Activated B cell treated with CpG ODN at 0.5 μM for 24 hours (primary cell): ENCODE measurements at regions not wholly inside any gene's neighbourhood (a gene's known extent, or its start where the extent isn't known, plus 50 kb on each side); places are given as distances from the start of the nearest gene placed in this dataset.

Experiments
- ATAC-seq: fragments of 200-7000 bp; cut with Tn5 transposase; one replicate; pipeline ENCODE4 v1.10.0; 2021; ENCODE audit warnings: low read depth, mild to moderate bottlenecking, moderate library complexity
- CTCF ChIA-PET: fragments of 350-600 bp; sonication (Branson Sonifier 250); formaldehyde crosslinking; loops from one replicate; lab custom pipeline; 2021; ENCODE audit warnings: antibody characterized with exemption; lab: Charles Lee
- POLR2A ChIA-PET: fragments of 350-600 bp; sonication (Branson Sonifier 250); formaldehyde crosslinking; loops from one replicate; lab custom pipeline; 2021; ENCODE audit warnings: antibody characterized with exemption; lab: Charles Lee
- DNase-seq: peaks from one replicate; pipeline ENCODE4 v3.0.0; 2022
- H3K27ac Mint-ChIP-seq: one replicate; pipeline ENCODE4 v1.8.0; 2020; ENCODE audit warnings: mixed read lengths
- H3K27me3 Mint-ChIP-seq: one replicate; pipeline ENCODE4 v1.8.0; 2021; ENCODE audit warnings: mixed read lengths
- H3K36me3 Mint-ChIP-seq: one replicate; pipeline ENCODE4 v1.8.0; 2021; ENCODE audit warnings: low read depth, mixed read lengths
- H3K4me1 Mint-ChIP-seq: one replicate; pipeline ENCODE4 v1.8.0; 2021; ENCODE audit warnings: mixed read lengths
- H3K4me3 Mint-ChIP-seq: one replicate; pipeline ENCODE4 v1.8.0; 2020; ENCODE audit warnings: mild to moderate bottlenecking, mixed read lengths
- H3K9me3 Mint-ChIP-seq: one replicate; pipeline ENCODE4 v1.8.0; 2020; ENCODE audit warnings: mixed read lengths
- CTCF ChIP-seq: fragments of 200-600 bp; IDR thresholded peaks from one replicate; pipeline ENCODE4 v1.8.0; 2022; ENCODE audit warnings: antibody characterized with exemption, mild to moderate bottlenecking
- intact Hi-C: fragments of 100-400 bp; cut with micrococcal nuclease; formaldehyde crosslinking; loops from one replicate; pipeline ENCODE4 v1.15.1; 2024

GRCh38 chr5:62920856-62921255 lies 342.2 kb downstream of the LRRC70 start:
- no peaks in the 10 kb centered on the region for H3K9me3 Mint-ChIP-seq
- no peak overlapping the region for H3K27ac Mint-ChIP-seq
- no peaks in the 10 kb centered on the region for H3K27me3 Mint-ChIP-seq
- DNase-seq (no peak), ATAC-seq (no peak)
- ChIA-PET CTCF (no interaction called here), POLR2A (no interaction called here)
- no peak for TF ChIP-seq CTCF
- intact Hi-C loops, result no loop called here
- no peak overlapping the region for H3K4me3 Mint-ChIP-seq
- no peaks in the 10 kb centered on the region for H3K36me3 Mint-ChIP-seq
- H3K4me1 Mint-ChIP-seq, result no peaks in the 10 kb centered on the region

- H3K4me3 Mint-ChIP-seq, result no peak overlapping the region
- no peaks in the 10 kb centered on the region for H3K27me3 Mint-ChIP-seq
- ChIA-PET POLR2A (no interaction called here), CTCF (no interaction called here)
- no peaks in the 10 kb centered on the region for H3K4me1 Mint-ChIP-seq
- intact Hi-C loops, result no loop called here
- ATAC-seq (no peak), DNase-seq (no peak)
- TF ChIP-seq CTCF, result no peak
- no peaks in the 10 kb centered on the region for H3K36me3 Mint-ChIP-seq
- peaks cover 4% of the 10 kb centered on the region for H3K9me3 Mint-ChIP-seq
- no peak overlapping the region for H3K27ac Mint-ChIP-seq
Measured at GRCh38 chr5:62909326-62909725, 330.7 kb downstream of the LRRC70 start.

- CTCF ChIA-PET, result no interaction called here
- Mint-ChIP-seq H3K9me3 (no peaks in the 10 kb centered on the region), H3K4me1 (no peaks in the 10 kb centered on the region), H3K36me3 (no peaks in the 10 kb centered on the region), H3K4me3 (no peak overlapping the region), H3K27ac (no peak overlapping the region), H3K27me3 (no peaks in the 10 kb centered on the region)
- ATAC-seq (no peak), DNase-seq (no peak)
- no peak for TF ChIP-seq CTCF
- intact Hi-C loops, result no loop called here
- POLR2A ChIA-PET, result no interaction called here
Measured at GRCh38 chr5:62902126-62902525, 323.5 kb downstream of the LRRC70 start.

- Mint-ChIP-seq H3K9me3 (no peaks in the 10 kb centered on the region), H3K27me3 (no peaks in the 10 kb centered on the region), H3K27ac (no peak overlapping the region), H3K36me3 (no peaks in the 10 kb centered on the region), H3K4me1 (no peaks in the 10 kb centered on the region), H3K4me3 (no peak overlapping the region)
- ChIA-PET POLR2A (no interaction called here), CTCF (no interaction called here)
- intact Hi-C loops, result no loop called here
- DNase-seq (no peak), ATAC-seq (no peak)
- TF ChIP-seq CTCF, result no peak
Measured at GRCh38 chr5:62900976-62901375, 322.4 kb downstream of the LRRC70 start.

- Mint-ChIP-seq H3K27ac (no peak overlapping the region), H3K36me3 (no peaks in the 10 kb centered on the region), H3K27me3 (no peaks in the 10 kb centered on the region), H3K9me3 (peaks cover 5% of the 10 kb centered on the region), H3K4me1 (no peaks in the 10 kb centered on the region), H3K4me3 (no peak overlapping the region)
- intact Hi-C loops, result no loop called here
- ChIA-PET CTCF (no interaction called here), POLR2A (no interaction called here)
- DNase-seq, result no peak
- ATAC-seq, result no peak
- no peak for TF ChIP-seq CTCF
Measured at GRCh38 chr5:62896121-62896893, 317.7 kb downstream of the LRRC70 start.
